ENCODE measurements at regions not wholly inside any gene's neighbourhood (a gene's known extent, or its start where the extent isn't known, plus 50 kb on each side); places are given as distances from the start of the nearest gene placed in this dataset.
"Not testable (repeated sequence)": the region's sequence is repeated elsewhere in the genome, so short reads cannot be mapped to it uniquely, and the experiment has no call there.

GRCh38 chr11:88061111-88061510 lies 114.1 kb downstream of the RAB38 start:
- no peak for DNase-seq (ENCODE audit: low read depth in 2 of 2)

- DNase-seq (ENCODE audit: low read depth in 2 of 2), result no peak
Measured at GRCh38 chr11:88059326-88059725, 115.9 kb downstream of the RAB38 start.

- DNase-seq (ENCODE audit: low read depth in 2 of 2), result no peak
Measured at GRCh38 chr11:88051396-88051795, 123.8 kb downstream of the RAB38 start.

GRCh38 chr11:88050247-88050646 lies 125.0 kb downstream of the RAB38 start:
- no peak for DNase-seq (ENCODE audit: low read depth in 2 of 2)

GRCh38 chr11:88045288-88045687 lies 130.0 kb downstream of the RAB38 start:
- not testable (repeated sequence) for DNase-seq (ENCODE audit: low read depth in 2 of 2)

GRCh38 chr11:88044658-88045057 lies 130.6 kb downstream of the RAB38 start:
- DNase-seq (ENCODE audit: low read depth in 2 of 2), result not testable (repeated sequence)

GRCh38 chr11:88043149-88043548 lies 132.1 kb downstream of the RAB38 start:
- DNase-seq (ENCODE audit: low read depth in 2 of 2), result no peak

- DNase-seq (ENCODE audit: low read depth in 2 of 2), result no peak
Measured at GRCh38 chr11:88042647-88043046, 132.6 kb downstream of the RAB38 start.

- DNase-seq (ENCODE audit: low read depth in 2 of 2), result no peak
Measured at GRCh38 chr11:88042238-88042637, 133.0 kb downstream of the RAB38 start.

- DNase-seq (ENCODE audit: low read depth in 2 of 2), result no peak
Measured at GRCh38 chr11:88041679-88042078, 133.6 kb downstream of the RAB38 start.

GRCh38 chr11:88040148-88040496 lies 135.1 kb downstream of the RAB38 start:
- DNase-seq (ENCODE audit: low read depth in 2 of 2), result no peak

- no peak for DNase-seq (ENCODE audit: low read depth in 2 of 2)
Measured at GRCh38 chr11:88039476-88040147, 135.6 kb downstream of the RAB38 start.

- no peak for DNase-seq (ENCODE audit: low read depth in 2 of 2)
Measured at GRCh38 chr11:88038063-88038462, 137.2 kb downstream of the RAB38 start.

GRCh38 chr11:88036701-88037100 lies 138.5 kb downstream of the RAB38 start:
- DNase-seq (ENCODE audit: low read depth in 2 of 2), result no peak

- no peak for DNase-seq (ENCODE audit: low read depth in 2 of 2)
Measured at GRCh38 chr11:88035271-88035670, 140.0 kb downstream of the RAB38 start.

- DNase-seq (ENCODE audit: low read depth in 2 of 2), result no peak
Measured at GRCh38 chr11:88017666-88018065, 157.6 kb downstream of the RAB38 start.

GRCh38 chr11:88016392-88017170 lies 158.7 kb downstream of the RAB38 start:
- DNase-seq (ENCODE audit: low read depth in 2 of 2), result peak in 1 of 2 donors; percentile 22

GRCh38 chr11:88015170-88015569 lies 160.1 kb downstream of the RAB38 start:
- no peak for DNase-seq (ENCODE audit: low read depth in 2 of 2)

- no peak for DNase-seq (ENCODE audit: low read depth in 2 of 2)
Measured at GRCh38 chr11:88013508-88014065, 161.7 kb downstream of the RAB38 start.

GRCh38 chr11:88012456-88012855 lies 162.8 kb downstream of the RAB38 start:
- DNase-seq (ENCODE audit: low read depth in 2 of 2), result no peak

GRCh38 chr11:87976009-87976408 lies 199.2 kb downstream of the RAB38 start:
- no peak for DNase-seq (ENCODE audit: low read depth in 2 of 2)

GRCh38 chr11:87974797-87975196 lies 200.4 kb downstream of the RAB38 start:
- no peak for DNase-seq (ENCODE audit: low read depth in 2 of 2)

- DNase-seq (ENCODE audit: low read depth in 2 of 2), result no peak
Measured at GRCh38 chr11:87972133-87972532, 203.1 kb downstream of the RAB38 start.
